Kidney tubule cell (primary cell): ENCODE measurements at regions not wholly inside any gene's neighbourhood (a gene's known extent, or its start where the extent isn't known, plus 50 kb on each side); places are given as distances from the start of the nearest gene placed in this dataset.
A peak's percentile ranks its signal among the peaks of the same experiment; 100 is the strongest.

Experiments used
- DNase-seq: peaks from one replicate; pipeline ENCODE4 v3.0.0-alpha.2; 2018; ENCODE audit warnings: low spot score

- DNase-seq: no peak
Observed at GRCh38 chr18:5640939-5641338, 97.1 kb upstream of the EPB41L3 start.

GRCh38 chr18:5639131-5639530, 95.3 kb upstream of the EPB41L3 start:
- DNase-seq: no peak

DNA sequence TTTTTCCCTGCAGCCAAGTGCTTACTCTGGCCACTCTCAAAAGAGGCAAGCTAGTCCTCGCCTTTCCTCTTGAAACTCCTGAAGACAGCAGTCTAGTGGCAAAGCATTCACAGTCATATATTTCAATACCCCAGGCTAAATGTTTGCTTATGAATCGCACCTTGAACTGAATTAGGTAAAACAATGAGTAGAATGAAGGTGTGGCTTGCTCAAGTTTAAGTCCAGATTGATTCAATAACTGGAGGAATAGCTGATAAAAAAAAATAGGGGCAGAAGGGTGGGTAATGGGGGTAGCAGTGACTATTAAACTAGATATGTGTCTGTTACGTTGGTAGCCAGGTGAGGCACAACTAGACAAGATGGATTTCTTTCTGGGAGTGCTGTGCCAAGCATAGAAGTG, 88.2 kb upstream of the EPB41L3 start:
- DNase-seq: no peak

DNA sequence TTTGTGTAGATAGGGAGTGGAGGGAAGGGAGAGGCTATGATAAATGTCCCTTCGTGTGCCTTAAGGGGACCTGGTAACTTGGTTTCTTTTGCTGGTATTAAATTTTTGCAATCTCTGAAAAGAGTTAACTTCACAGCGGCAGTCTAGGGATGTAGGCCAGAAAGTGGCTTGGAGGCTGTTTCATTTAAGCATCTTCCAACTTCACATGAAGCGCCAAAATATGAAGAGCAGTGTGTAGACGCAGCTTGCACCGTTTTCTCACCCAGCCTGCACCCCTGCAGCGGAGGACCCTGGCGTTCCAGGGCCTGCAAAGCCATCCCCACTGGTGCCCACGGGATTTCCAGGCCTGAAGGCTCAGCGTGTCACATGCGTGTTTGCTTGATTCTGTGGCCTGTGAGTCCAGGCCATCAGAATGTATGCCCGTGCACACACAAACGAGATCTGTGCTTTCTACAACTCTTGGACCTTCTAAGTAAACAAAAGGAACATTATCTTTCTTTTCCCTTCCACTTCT, 87.2 kb upstream of the EPB41L3 start:
- no peak for DNase-seq

- DNase-seq: peak; percentile 81
Observed at GRCh38 chr18:5630057-5630899, 86.5 kb upstream of the EPB41L3 start.

- peak; percentile 70 for DNase-seq
Observed at GRCh38 chr18:5628512-5629255, 84.9 kb upstream of the EPB41L3 start.

DNA sequence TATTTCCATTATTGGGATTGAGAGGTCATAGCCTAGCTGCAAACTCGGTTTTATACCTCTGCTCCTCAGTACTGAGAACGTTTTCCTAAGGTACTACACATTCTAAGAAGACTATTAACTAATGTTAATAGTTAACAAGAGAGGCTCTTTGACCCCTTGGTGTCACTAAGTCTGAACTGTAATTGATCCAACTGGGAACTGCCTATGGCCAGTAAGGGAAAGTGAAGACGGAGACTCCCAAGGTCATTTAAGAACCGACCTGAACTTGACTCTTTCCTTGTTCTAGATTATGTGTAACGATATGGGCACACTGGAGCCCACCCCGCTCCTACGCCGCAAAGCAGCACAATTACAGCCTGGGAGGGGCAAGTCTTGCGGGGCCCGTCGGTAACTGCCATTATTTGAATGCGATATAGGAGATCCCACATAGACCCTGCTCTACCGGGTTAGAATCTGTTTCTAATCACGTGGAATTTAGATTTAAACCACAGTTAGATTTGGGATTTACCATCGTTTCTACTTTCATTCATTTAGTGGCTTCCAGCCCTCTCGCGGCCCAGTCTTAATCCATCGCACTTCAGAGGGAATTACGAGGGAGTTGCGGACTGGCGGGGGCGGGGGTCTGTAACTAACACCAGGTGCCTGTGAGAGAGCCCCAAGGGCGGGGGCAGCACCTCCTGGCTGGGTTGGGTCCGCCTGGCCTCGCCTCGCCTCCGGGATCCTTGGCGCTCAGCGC, 84.1 kb upstream of the EPB41L3 start:
- DNase-seq: peak; percentile 25

DNA sequence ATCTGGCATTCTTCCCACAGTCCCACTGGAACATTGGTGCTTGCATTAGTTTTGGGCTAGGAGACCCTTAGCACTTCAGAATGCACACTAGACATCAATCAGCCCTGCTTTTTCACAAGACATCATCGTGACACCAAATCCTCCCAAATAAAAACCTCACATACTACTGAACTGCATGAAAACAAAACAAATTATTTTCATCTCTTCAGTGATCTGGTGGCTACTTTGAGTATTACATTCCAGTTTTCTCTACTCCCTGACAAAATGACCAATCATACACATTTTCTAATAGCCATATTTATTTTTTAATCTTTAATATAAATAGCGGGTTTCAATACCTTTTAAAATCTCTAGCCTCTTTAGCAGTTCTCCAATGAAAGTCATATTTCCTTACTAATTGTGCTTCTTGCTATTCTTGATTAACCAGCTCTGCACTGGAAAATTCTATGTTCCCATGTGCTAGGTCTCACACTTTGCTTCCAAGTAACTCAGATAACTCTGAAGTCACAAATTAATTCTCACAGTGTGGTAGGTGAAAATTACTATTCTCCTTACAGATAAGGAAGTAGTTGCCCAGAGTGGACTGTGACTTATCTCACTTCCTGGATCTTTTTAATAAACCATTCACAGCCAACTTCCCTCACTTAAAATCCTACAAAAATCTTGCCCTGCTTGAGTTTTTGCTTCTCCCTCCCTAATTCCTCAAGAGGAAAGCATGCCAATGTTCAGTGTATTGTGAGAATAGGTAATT, 82.5 kb upstream of the EPB41L3 start:
- peak; percentile 20 for DNase-seq

- DNase-seq: no peak
Observed at GRCh38 chr18:5625076-5625475, 81.3 kb upstream of the EPB41L3 start.

- peak; percentile 30 for DNase-seq
Observed at GRCh38 chr18:5622905-5623304, 79.1 kb upstream of the EPB41L3 start.

- DNase-seq: no peak
Observed at GRCh38 chr18:5620289-5620688, 76.5 kb upstream of the EPB41L3 start.

DNA sequence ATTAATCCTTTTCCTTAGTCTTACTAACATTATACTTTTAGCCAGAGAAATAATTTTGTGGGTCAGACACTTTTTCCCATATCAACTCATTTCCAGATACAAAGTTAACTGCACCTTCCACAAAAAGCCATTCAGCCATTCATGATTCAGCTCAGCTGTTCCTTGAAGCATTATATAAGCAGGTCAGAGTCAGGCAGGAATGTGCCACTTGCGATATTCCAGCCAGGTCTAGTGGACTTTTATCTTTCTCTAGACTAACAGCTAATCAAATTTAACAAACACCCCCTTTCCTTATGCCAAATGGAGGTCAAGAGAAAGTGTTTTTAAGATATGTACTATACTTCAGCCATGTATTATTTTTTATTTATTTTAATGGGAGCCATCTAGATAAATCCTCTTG, 75.6 kb upstream of the EPB41L3 start:
- DNase-seq: peak; percentile 14

- no peak for DNase-seq
Observed at GRCh38 chr18:5618047-5618688, 74.4 kb upstream of the EPB41L3 start.

DNA sequence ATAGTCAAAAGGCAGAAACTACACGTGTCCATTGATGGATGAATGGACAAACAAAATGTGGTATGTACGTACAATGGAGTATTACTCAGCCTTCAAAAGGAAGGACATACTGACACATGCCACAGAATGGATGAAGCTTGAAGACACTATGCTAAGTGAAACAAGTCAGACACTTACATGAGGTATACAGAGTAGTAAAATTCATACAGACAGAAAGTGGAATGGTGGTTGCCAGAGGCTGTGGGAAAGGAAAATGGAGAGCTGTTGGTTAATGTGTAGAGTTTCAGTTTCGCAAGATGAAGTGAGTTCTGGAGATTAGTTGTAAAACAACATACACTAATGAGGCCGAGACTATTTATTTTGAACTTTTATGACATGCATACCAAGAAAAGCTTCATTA, 67.4 kb upstream of the EPB41L3 start:
- DNase-seq: no peak

DNA sequence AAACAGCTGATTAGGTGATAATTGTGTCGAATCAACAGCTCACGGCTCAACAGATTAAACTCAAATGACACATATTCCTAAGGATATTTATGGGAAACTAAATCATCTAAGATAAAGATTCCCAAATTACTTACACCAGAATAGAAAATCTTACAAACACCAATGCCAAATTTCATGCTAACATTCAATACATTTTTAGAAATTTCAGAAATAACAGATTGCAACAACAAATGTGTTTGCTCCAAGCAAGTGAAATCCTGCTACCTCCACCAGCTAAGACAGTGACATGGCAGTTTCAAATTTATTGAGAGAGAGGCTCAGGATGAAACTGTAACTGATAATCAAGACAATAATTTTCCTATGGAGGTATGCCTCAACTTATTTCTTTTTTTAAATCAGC, 65.0 kb upstream of the EPB41L3 start:
- DNase-seq: no peak

GRCh38 chr18:5606951-5607350, 63.2 kb upstream of the EPB41L3 start:
- no peak for DNase-seq

GRCh38 chr18:5604778-5605177, 61.0 kb upstream of the EPB41L3 start:
- DNase-seq: peak; percentile 23

- no peak for DNase-seq
Observed at GRCh38 chr18:5603153-5603552, 59.4 kb upstream of the EPB41L3 start.

- DNase-seq: no peak
Observed at GRCh38 chr18:5601188-5601624, 57.4 kb upstream of the EPB41L3 start.

- DNase-seq: peak; percentile 39
Observed at GRCh38 chr18:5600378-5601071, 56.7 kb upstream of the EPB41L3 start.

DNA sequence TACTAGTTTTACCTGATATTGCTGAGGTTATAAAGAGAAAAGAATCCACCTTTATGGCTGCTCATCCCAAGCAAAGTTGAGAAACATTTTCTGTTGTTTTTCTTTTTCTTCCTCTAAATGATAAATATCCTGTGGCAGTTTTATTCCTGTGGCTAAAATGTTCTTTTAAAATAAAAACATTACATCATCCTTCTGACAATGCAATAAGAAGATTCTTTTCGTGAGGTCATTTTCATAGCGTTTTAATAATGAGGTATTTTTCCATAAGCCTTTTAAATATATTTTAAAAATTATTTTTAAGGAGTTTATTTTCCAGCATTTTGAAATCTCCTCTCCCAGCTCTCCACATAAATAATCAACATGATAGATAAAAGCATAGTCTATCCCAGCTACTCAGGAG, 52.8 kb upstream of the EPB41L3 start:
- DNase-seq: no peak
